Mammary epithelial cell (primary cell): ENCODE measurements at regions not wholly inside any gene's neighbourhood (a gene's known extent, or its start where the extent isn't known, plus 50 kb on each side); places are given as distances from the start of the nearest gene placed in this dataset.

ENCODE experiments used
- CTCF ChIP-seq, 2 donors: IDR thresholded peaks in 1 of 2; conservative IDR thresholded peaks in 1 of 2; 2 replicates each; pipeline ENCODE4 v1.5.1; 2011 to 2012; ENCODE audit warnings: inconsistent platforms in 2 of 2, low read length in 2 of 2, mild to moderate bottlenecking in 2 of 2, control low read depth in 1 of 2, low read depth in 1 of 2; ENCODE audit not compliant: insufficient read depth in 1 of 2; ENCODE audit errors: extremely low read depth in 1 of 2
- EZH2 ChIP-seq: IDR thresholded peaks from 2 replicates; pipeline ENCODE4 v1.6.1; 2012; ENCODE audit warnings: low read length, inconsistent platforms, borderline replicate concordance

GRCh38 chr2:56707650-56708049 is 523.9 kb downstream of the CCDC85A start:
- no peak for TF ChIP-seq CTCF (conservative IDR thresholded peaks at IDR 0.05 in 1 of 2, IDR thresholded peaks at IDR 0.05 in 1 of 2; ENCODE audit: extremely low read depth in 1 of 2, insufficient read depth in 1 of 2, low read depth in 1 of 2, low read length in 2 of 2)
- TF ChIP-seq EZH2, result no peak
